ENCODE measurements at regions not wholly inside any gene's neighbourhood (a gene's known extent, or its start where the extent isn't known, plus 50 kb on each side); places are given as distances from the start of the nearest gene placed in this dataset.

DNA sequence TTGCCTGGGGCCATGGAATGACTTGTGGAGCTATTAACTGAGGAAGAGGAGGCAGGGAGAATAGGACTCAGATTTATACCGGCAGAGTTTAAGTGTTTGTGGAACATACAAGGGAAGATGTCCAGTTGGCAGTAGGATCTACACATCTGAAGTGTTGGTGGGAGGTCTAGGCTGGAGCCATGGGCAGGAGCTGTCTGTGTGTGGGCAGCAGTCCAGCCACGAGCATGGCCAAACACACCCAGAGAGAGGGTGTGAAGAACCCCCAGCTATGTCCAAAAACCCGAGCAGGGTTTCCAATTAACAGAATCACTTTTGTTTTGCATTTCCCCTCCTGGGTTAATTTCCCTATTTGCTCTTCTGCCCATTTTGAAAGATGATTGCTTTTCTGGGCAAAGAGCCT, 393.7 kb downstream of the CDK5RAP2 start:
- TF ChIP-seq, protein P1, sequence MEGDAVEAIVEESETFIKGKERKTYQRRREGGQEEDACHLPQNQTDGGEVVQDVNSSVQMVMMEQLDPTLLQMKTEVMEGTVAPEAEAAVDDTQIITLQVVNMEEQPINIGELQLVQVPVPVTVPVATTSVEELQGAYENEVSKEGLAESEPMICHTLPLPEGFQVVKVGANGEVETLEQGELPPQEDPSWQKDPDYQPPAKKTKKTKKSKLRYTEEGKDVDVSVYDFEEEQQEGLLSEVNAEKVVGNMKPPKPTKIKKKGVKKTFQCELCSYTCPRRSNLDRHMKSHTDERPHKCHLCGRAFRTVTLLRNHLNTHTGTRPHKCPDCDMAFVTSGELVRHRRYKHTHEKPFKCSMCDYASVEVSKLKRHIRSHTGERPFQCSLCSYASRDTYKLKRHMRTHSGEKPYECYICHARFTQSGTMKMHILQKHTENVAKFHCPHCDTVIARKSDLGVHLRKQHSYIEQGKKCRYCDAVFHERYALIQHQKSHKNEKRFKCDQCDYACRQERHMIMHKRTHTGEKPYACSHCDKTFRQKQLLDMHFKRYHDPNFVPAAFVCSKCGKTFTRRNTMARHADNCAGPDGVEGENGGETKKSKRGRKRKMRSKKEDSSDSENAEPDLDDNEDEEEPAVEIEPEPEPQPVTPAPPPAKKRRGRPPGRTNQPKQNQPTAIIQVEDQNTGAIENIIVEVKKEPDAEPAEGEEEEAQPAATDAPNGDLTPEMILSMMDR (IDR thresholded peaks at IDR 0.05 in 2 of 3, conservative IDR thresholded peaks at IDR 0.05 in 1 of 3; ENCODE audit: borderline replicate concordance in 1 of 3, insufficient read depth in 1 of 3, low read depth in 2 of 3, low read length in 2 of 3): no peak
- TF ChIP-seq ZFX (IDR thresholded peaks at IDR 0.05) (no peak), SP1 (IDR thresholded peaks at IDR 0.05; ENCODE audit: low read depth) (no peak), POLR2AphosphoS5 (IDR thresholded peaks at IDR 0.05; ENCODE audit: low read depth, low read length) (no peak), EZH2 (IDR thresholded peaks at IDR 0.05) (no peak), POLR2A (IDR thresholded peaks at IDR 0.05; ENCODE audit: borderline replicate concordance, extremely low read depth, insufficient read depth, insufficient read length) (no peak), RAD21 (IDR thresholded peaks at IDR 0.05; ENCODE audit: low read depth) (no peak), FOSL1 (IDR thresholded peaks at IDR 0.05; ENCODE audit: low read depth) (no peak), EZH2phosphoT487 (IDR thresholded peaks at IDR 0.05; ENCODE audit: borderline replicate concordance) (no peak), JUND (IDR thresholded peaks at IDR 0.05) (no peak), ELF1 (IDR thresholded peaks at IDR 0.05; ENCODE audit: borderline replicate concordance, low read depth) (no peak), CEBPB (IDR thresholded peaks at IDR 0.05; ENCODE audit: low read depth) (no peak), EGR1 (IDR thresholded peaks at IDR 0.05; ENCODE audit: low read depth) (no peak)
- TF ChIP-seq, protein P2, sequence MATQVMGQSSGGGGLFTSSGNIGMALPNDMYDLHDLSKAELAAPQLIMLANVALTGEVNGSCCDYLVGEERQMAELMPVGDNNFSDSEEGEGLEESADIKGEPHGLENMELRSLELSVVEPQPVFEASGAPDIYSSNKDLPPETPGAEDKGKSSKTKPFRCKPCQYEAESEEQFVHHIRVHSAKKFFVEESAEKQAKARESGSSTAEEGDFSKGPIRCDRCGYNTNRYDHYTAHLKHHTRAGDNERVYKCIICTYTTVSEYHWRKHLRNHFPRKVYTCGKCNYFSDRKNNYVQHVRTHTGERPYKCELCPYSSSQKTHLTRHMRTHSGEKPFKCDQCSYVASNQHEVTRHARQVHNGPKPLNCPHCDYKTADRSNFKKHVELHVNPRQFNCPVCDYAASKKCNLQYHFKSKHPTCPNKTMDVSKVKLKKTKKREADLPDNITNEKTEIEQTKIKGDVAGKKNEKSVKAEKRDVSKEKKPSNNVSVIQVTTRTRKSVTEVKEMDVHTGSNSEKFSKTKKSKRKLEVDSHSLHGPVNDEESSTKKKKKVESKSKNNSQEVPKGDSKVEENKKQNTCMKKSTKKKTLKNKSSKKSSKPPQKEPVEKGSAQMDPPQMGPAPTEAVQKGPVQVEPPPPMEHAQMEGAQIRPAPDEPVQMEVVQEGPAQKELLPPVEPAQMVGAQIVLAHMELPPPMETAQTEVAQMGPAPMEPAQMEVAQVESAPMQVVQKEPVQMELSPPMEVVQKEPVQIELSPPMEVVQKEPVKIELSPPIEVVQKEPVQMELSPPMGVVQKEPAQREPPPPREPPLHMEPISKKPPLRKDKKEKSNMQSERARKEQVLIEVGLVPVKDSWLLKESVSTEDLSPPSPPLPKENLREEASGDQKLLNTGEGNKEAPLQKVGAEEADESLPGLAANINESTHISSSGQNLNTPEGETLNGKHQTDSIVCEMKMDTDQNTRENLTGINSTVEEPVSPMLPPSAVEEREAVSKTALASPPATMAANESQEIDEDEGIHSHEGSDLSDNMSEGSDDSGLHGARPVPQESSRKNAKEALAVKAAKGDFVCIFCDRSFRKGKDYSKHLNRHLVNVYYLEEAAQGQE (IDR thresholded peaks at IDR 0.05; ENCODE audit: low read depth): no peak

Data from HCT116 (cell line).